NB4 (cell line): ENCODE measurements at regions not wholly inside any gene's neighbourhood (a gene's known extent, or its start where the extent isn't known, plus 50 kb on each side); places are given as distances from the start of the nearest gene placed in this dataset.
"Not testable (repeated sequence)": the region's sequence is repeated elsewhere in the genome, so short reads cannot be mapped to it uniquely, and the experiment has no call there.

Source experiments
- DNase-seq: peaks from one replicate; pipeline ENCODE4 v3.0.0; 2010; ENCODE audit warnings: low read depth
- H3K4me3 ChIP-seq: one replicate; pipeline ENCODE4 v1.5.1; 2011; ENCODE audit warnings: mild to moderate bottlenecking, low read depth, low read length, moderate library complexity
- CTCF ChIP-seq: IDR thresholded peaks from one replicate; pipeline ENCODE4 v1.5.1; 2012; ENCODE audit warnings: low read depth, low read length
- MAX ChIP-seq: IDR thresholded peaks from 2 replicates; pipeline ENCODE4 v1.6.1; 2011; ENCODE audit warnings: low read depth, low read length
- MYC ChIP-seq: IDR thresholded peaks from 2 replicates; pipeline ENCODE4 v1.6.1; 2011; ENCODE audit warnings: low read depth, low read length
- POLR2A ChIP-seq: IDR thresholded peaks from 2 replicates; pipeline ENCODE4 v1.6.1; 2011; ENCODE audit warnings: mild to moderate bottlenecking; ENCODE audit not compliant: insufficient read length; ENCODE audit errors: extremely low read depth

- TF ChIP-seq CTCF: no peak
- no peak for TF ChIP-seq POLR2A
- no peak for TF ChIP-seq MYC
- no peak for TF ChIP-seq MAX
- no peak for DNase-seq
- no peak overlapping the region for H3K4me3 ChIP-seq
Measured at GRCh38 chr1:219324171-219324570, 150.5 kb downstream of the LYPLAL1 start.

GRCh38 chr1:219323426-219323825, 149.7 kb downstream of the LYPLAL1 start:
- no peak for TF ChIP-seq CTCF
- TF ChIP-seq MYC: no peak
- TF ChIP-seq MAX: no peak
- no peak for TF ChIP-seq POLR2A
- no peak overlapping the region for H3K4me3 ChIP-seq
- DNase-seq: no peak

GRCh38 chr1:219322766-219323165, 149.1 kb downstream of the LYPLAL1 start:
- TF ChIP-seq POLR2A (no peak), MYC (no peak), MAX (no peak), CTCF (no peak)
- H3K4me3 ChIP-seq: no peak overlapping the region
- DNase-seq: no peak

GRCh38 chr1:219320563-219320962, 146.9 kb downstream of the LYPLAL1 start:
- DNase-seq, H3K4me3 ChIP-seq: not testable (repeated sequence)

- no peak overlapping the region for H3K4me3 ChIP-seq
- DNase-seq: no peak
- no peak for TF ChIP-seq POLR2A
- no peak for TF ChIP-seq MAX
- TF ChIP-seq CTCF: no peak
- TF ChIP-seq MYC: no peak
Measured at GRCh38 chr1:219318826-219319225, 145.1 kb downstream of the LYPLAL1 start.

- peak; percentile 47 for DNase-seq
- H3K4me3 ChIP-seq: no peak overlapping the region
- no peak for TF ChIP-seq MYC
- TF ChIP-seq CTCF: peak; percentile 56
- no peak for TF ChIP-seq MAX
Measured at GRCh38 chr1:219317762-219318353, 144.2 kb downstream of the LYPLAL1 start.
